Fibroblast of villous mesenchyme (primary cell): ENCODE measurements at regions not wholly inside any gene's neighbourhood (a gene's known extent, or its start where the extent isn't known, plus 50 kb on each side); places are given as distances from the start of the nearest gene placed in this dataset.

Experiments used
- DNase-seq: peaks from one replicate; pipeline ENCODE4 v3.0.0-alpha.2; 2010; ENCODE audit warnings: low read depth
- H3K4me3 ChIP-seq: 2 replicates; pipeline ENCODE4 v1.5.1; 2011; ENCODE audit warnings: low read depth, mild to moderate bottlenecking, low read length
- TF ChIP-seq, protein P1 (sequence below): IDR thresholded peaks from 2 replicates; pipeline ENCODE4 v1.5.1; 2012; ENCODE audit warnings: low read depth, mild to moderate bottlenecking, low read length; ENCODE audit not compliant: insufficient read depth

DNA sequence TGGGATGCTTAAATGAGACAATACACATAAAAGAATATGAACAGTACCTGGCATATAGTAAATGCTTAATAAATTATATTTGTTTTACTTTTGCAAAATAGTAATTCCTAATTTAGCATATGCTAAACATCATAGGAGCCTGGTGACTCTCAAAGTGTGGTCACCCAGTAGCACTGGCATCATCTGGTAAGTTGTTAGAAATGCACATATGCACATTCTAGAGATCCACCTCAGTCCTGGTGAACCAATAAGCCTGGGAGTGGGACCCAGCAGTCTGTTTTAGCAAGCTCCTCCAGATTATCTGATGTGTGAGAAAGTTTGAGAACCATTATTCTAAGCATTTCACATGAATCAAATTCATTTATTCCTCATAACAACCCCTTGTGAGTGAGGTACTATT lies 830.4 kb downstream of the RPA4 start:
- TF ChIP-seq, protein P1, sequence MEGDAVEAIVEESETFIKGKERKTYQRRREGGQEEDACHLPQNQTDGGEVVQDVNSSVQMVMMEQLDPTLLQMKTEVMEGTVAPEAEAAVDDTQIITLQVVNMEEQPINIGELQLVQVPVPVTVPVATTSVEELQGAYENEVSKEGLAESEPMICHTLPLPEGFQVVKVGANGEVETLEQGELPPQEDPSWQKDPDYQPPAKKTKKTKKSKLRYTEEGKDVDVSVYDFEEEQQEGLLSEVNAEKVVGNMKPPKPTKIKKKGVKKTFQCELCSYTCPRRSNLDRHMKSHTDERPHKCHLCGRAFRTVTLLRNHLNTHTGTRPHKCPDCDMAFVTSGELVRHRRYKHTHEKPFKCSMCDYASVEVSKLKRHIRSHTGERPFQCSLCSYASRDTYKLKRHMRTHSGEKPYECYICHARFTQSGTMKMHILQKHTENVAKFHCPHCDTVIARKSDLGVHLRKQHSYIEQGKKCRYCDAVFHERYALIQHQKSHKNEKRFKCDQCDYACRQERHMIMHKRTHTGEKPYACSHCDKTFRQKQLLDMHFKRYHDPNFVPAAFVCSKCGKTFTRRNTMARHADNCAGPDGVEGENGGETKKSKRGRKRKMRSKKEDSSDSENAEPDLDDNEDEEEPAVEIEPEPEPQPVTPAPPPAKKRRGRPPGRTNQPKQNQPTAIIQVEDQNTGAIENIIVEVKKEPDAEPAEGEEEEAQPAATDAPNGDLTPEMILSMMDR: no peak
- no peak overlapping the region for H3K4me3 ChIP-seq
- no peak for DNase-seq

DNA sequence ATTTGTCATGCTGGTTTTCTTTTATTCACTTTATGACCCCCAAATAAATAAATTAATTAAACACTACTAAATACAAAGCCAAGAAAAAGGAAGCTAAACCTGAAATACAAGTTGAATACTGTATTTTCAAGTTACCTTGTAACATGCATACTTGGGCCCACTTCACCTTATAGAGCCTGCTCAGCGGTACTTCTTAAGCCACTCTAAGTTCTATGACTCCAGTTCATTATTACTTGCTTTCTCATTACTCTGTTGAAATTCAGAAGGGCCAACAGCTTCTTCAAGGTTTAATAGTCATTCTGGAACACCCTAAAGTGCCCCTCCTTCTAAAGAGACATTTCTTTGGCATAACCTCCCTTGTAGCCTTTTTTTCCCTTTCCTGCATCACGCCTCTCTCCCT lies 844.5 kb downstream of the RPA4 start:
- DNase-seq: no peak
- H3K4me3 ChIP-seq: no peak overlapping the region
- TF ChIP-seq, protein P1: no peak

DNA sequence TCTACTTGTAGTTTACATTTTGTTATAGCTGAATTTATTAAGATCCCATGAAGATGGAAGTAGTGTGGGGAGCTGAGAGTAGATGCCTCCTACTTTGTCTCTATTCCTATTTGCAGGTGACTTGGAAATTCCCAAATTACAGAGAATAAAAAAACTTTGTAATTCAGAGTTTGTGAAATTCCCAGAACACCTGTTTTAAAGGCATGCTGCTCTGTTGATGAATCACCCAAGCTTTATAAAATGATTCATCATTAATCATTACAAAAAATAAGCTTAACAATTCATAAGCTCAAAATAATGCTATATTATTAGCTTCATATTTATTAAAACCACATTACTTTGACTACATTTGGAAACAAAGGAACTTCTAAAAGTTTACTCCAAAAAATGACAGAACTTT lies 856.3 kb downstream of the RPA4 start:
- DNase-seq: no peak
- TF ChIP-seq, protein P1: no peak
- no peak overlapping the region for H3K4me3 ChIP-seq

DNA sequence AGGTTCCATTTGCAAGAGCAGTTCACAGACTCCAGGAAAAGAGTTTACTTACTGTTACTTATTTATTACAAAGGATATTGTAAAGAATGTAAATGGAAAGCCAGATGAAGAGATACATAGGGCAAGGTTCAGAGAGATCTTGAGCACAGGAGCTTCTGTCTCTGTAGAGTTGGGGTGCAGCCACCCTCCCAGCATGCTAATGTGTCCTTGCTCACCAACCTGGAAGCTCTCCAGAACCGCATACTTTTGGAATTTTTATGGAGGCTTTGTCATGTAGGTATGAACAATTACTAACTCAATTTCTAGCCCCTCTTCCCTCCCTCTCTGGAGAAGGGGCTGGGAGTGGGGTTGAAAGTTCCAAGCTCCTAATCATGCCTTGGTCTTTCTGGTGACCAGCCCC lies 857.2 kb downstream of the RPA4 start:
- TF ChIP-seq, protein P1: no peak
- DNase-seq: no peak
- no peak overlapping the region for H3K4me3 ChIP-seq

DNA sequence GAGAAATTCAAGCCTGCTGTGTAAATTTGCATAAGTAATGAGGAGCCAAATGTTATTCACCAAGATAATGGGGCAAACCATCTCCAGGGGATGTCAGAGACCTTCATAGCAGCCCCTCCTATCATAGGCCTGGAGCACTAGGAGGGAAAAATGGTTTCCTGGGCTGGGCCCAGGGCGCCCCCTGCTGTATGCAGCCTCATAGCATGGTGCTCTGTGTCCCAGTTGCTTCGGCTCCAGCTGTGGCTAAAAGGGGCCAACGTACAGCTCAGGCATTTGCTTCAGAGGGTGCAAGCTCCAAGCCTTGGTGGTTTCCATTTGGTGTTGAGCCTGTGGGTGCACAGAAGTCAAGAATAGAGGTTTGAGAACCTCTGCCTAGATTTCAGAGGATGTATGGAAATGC lies 859.3 kb downstream of the RPA4 start:
- DNase-seq: no peak
- TF ChIP-seq, protein P1: peak; percentile 27
- no peak overlapping the region for H3K4me3 ChIP-seq

DNA sequence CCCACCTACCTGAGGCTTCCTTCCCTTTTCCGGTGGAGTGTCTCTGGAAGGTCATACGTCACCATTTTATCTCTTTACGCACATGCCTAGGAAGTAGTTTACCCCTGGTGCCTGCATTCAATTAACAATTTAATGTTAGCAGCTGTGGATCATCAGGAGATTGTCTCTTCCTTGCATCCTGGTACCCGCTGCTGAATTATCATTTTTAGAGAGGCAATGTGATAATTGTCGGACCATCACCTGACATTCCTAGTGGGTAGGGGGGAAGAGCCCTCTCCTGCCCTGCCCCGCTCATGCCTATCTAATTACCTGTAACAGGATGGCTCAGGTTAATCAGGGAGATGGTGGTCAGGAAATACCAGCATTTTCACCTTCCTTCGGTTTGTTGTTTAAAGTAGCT lies 863.6 kb downstream of the RPA4 start:
- TF ChIP-seq, protein P1: no peak
- no peak overlapping the region for H3K4me3 ChIP-seq
- no peak for DNase-seq

DNA sequence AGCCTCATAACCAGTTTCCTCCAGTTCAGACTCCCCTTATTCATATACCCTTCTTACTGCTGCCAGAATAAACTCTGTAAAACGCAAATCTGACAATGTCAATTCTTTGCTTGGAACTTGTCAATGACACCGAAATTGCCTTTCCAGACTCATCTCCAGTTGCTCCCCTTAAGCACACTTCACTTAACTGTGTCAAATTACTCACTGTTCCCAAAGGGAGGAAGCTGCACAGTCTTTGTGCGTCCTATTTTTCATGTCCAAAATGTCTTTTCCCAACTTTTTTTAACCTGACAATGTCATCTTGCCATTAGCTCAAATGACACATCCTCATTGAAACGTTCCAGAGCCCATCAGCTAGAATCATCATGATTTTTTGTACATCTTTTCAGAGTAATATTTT lies 867.3 kb downstream of the RPA4 start:
- H3K4me3 ChIP-seq: no peak overlapping the region
- TF ChIP-seq, protein P1: no peak
- DNase-seq: no peak
